ENCODE measurements at regions not wholly inside any gene's neighbourhood (a gene's known extent, or its start where the extent isn't known, plus 50 kb on each side); places are given as distances from the start of the nearest gene placed in this dataset.

DNA sequence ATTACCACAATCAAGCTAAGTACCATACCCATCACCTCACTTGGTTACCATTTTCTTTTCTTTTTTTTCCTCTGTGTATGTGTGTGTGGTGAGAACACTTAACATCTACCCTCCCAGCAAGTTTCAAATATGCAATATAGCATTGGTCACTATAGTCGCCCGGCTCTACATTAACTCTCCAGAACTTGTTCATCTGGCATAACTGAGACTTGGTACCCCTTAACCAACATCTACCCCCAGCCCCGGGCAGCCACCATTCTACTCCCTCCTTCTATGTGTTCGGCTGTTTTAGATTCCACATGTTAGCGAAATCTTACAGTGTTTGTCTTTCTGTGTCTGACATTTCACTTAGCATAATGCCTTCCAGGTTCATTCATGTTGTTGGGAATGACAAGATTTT is 89.0 kb upstream of the TOP1 start:
- TF ChIP-seq EZH2phosphoT487 (IDR thresholded peaks at IDR 0.05; ENCODE audit: borderline replicate concordance, low read length), result no peak
- TF ChIP-seq, protein P1, sequence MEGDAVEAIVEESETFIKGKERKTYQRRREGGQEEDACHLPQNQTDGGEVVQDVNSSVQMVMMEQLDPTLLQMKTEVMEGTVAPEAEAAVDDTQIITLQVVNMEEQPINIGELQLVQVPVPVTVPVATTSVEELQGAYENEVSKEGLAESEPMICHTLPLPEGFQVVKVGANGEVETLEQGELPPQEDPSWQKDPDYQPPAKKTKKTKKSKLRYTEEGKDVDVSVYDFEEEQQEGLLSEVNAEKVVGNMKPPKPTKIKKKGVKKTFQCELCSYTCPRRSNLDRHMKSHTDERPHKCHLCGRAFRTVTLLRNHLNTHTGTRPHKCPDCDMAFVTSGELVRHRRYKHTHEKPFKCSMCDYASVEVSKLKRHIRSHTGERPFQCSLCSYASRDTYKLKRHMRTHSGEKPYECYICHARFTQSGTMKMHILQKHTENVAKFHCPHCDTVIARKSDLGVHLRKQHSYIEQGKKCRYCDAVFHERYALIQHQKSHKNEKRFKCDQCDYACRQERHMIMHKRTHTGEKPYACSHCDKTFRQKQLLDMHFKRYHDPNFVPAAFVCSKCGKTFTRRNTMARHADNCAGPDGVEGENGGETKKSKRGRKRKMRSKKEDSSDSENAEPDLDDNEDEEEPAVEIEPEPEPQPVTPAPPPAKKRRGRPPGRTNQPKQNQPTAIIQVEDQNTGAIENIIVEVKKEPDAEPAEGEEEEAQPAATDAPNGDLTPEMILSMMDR (IDR thresholded peaks at IDR 0.05; ENCODE audit: low read depth, low read length, poor library complexity, severe bottlenecking), result no peak
